CD4-positive, alpha-beta T cell treated with Interleukin-10 for 1 hour (primary cell): ENCODE measurements at regions not wholly inside any gene's neighbourhood (a gene's known extent, or its start where the extent isn't known, plus 50 kb on each side); places are given as distances from the start of the nearest gene placed in this dataset.
"Not testable (repeated sequence)": the region's sequence is repeated elsewhere in the genome, so short reads cannot be mapped to it uniquely, and the experiment has no call there.

ENCODE experiments used
- DNase-seq: peaks from one replicate; pipeline ENCODE4 v3.0.0-alpha.2; 2020

DNA sequence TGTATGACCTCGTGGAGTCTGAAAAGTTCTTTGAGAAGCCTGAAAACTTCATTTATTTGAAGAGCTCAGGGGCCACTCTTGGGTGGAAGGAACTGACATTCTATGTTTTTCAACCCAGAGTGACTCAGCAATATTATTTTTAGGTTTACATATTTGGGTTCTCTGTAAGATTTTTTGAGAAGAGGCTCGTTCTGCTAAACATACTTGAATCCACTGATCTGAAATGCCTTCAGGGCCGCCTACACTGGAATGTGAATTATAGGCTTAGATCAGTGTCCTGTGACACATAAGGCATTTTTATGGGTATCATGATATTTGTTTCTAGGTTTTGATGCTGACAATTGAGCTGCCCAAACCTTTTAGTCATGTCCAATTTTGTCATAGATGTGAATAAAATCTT, 86.2 kb downstream of the PSAT1 start:
- no peak for DNase-seq

DNA sequence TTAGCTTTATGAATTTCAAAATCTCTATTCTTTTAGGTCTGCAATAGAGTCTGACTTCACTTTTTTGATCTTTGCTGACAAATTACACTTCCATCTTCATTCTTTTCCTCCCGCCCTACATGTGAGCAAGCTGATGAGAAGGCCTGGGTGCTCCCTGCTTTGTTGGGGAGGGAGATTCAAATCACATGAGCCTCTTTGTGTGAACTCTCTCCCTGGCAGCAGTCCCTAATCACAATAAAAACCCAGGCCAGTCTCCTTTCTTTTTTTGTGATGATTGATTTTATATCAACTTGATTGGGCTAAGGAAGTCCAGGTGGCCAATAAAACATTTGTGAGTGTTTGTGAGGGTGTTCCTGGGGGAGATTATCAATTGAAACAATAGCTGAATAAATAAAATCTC, 89.4 kb downstream of the PSAT1 start:
- no peak for DNase-seq

DNA sequence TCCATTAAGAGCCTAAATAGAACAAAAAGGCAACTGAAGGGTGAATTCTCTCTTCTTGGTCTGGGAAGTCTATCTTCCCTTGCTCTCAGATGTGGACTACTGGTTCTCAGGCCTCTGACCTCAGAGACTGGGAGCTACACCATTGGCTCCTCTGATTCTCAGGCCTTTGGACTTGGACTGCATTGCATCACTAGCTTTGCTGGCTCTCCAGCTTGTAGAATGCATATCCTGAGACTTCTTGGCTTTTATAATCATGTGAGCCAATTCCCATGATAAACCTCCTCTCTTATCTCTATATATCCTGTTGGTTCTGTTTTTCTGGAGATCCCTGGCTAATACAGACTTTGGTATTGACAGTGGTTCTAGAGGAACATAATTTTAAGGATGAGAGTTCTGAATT, 89.8 kb downstream of the PSAT1 start:
- DNase-seq = no peak

DNA sequence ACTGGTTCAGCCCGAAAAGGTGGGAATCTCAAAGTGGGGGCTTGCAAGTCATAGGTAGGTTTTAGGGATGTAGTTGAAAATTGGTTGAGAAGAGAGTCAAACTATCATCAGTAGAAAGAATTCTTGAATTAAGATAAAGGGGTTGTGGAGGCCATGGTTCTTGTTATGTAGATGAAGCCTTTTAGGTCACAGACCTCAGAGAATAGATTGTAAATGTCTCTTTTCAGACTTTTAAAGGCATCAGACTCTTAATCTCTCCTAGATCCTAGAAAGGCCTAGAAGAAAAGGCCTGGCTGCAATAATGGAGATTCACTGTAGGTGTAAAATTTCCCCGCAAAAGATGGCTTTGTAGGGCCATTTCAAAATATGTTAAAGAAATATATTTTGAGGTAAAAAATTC, 96.4 kb downstream of the PSAT1 start:
- DNase-seq = no peak

DNA sequence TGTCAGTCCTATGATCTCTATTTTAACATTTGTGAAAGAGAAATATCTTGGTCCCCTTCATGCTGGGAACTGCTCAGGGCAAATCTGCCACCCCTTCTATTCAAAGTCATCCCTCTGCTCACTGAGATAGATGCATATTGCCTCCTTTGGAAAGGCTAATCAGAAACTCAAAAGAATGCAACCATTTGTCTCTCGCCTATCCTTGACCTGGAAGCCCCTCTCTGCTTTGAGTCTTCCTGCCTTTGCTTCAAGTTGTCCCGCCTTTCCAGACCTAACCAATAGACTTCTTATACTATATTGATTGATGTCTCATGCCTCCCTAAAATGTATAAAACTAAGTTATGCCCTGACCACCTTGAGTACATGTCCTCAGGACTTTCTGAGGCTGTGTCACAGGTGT, 97.0 kb downstream of the PSAT1 start:
- DNase-seq = no peak

DNA sequence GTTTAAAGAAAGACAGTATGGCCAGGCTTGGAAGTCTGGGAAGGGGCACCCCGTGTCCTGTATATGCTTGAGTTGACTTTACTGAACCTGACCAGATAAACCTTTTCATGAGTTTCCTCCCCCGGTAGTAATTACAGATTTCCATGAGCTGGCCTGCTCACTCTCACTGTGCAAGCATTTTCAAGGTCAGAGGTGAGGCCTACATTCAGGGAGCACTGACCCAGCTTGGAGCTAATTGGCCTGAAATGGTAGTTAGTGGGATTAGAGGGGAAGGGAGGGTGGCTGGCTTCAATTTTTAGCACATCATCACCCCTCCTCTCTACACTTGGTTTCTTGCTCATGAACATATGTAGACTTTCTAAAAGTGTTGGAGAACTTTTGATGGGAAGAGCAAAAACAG, 99.2 kb downstream of the PSAT1 start:
- no peak for DNase-seq

DNA sequence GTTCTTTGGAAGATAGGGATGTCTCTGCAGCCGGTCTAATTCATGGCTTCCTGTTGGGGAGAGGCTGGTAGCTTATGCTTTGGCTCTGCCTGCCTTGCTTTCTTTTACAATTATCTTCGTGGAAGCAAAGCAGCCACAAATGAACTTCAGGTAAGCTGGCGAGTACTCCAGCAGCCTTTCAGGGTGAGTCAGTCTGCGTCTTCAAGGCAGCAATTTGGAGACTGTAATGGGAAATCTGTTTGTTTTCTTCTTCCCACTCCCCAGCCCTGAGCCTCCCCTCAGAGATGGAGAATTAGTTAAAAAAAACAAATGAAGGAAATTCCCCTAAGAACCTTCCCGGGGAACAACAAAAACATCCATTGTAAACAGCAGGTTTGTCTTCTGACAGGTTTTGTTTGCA, 100.1 kb downstream of the PSAT1 start:
- DNase-seq = no peak

DNA sequence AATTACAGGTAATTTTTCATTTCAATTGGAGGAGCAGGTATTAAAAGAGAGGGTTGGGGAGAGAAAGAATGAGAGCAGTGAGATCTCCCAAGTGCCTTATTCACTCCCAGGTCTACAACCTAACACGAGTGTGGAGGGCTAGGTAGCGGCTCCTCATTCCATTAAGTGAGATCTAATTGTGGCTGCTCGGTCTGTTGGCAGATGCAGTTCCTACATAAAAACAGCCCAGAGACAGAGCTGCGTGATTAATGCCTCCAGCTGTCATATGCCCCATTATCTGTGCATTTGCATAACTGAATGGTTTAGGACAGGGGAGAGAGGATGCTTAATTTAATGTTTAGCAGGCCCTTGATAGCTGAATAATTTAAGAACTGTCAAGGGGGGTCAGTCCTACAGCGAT, 100.5 kb downstream of the PSAT1 start:
- no peak for DNase-seq

DNA sequence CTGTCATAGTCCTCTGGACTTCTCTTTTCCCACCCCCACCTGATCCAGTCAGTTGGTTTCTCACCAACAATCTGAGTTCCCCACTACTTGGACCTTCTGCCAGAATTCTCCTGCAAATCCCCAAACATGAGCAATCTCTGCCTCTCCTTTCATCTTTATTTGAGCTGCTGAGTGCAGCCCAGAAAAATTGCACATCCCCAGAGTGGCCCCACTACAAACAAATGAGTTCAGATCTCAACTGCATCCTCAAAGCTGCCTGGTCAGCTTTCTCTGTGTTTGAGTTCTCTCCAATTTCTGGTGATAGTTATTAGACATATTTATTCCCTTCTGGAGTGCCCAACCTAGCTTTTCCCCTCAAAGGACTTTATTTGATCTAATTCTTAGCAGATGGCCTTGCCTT, 102.2 kb downstream of the PSAT1 start:
- no peak for DNase-seq

DNA sequence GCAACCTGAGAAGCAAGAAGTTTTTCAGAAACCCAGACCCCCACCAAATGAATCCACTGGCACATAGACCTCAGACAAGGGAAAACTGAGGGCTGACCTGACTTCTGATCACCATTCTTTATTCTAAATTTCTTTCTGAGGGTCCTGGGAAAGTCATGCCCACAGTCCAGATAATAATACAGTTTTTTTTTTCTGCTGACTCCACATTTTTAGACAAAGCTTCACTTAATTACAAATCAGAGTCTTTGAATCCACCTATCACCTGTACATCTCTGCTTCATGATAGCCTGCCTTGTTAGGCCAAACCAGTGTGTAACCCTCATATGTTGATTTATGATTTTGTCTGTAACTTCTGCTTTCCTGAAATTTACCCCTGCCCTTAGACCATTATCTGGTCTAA, 103.6 kb downstream of the PSAT1 start:
- DNase-seq = no peak

DNA sequence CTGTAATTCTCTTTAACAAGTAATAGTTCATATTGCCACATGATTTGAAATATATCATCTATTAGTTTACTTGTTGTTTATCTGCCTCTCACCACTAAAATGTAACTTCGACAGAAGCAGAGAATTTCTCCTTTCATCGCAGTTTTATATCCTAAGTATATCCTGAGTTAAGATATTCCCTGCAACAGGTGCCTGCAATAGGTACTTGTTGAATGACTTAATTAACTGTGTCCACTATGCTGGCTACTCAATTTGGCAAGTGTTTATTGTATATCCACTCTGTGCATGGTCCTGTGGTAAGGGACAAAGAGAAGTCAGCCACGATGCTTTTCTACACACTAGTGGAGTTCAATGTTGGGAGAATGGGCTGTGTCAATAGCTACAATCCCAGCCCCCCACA, 108.5 kb downstream of the PSAT1 start:
- DNase-seq = no peak

DNA sequence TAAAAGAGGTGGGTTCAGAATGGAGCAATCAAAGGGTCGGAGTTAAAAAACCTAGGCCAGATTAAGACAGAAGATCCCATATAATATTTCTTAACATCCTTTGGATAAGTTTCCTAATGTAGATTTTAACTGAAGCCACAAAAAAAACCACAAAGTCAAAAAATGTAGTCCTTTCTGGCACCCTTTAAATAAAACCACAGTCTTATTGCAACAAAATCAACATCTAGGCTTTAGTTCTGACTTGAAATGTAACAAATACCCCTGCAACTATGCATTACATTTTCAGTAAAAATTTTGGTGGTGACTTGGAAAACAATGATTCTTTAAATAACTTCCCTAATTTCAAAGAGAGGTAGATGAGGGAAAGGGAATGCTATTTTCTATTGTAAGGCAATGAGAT, 109.2 kb downstream of the PSAT1 start:
- DNase-seq = no peak

DNA sequence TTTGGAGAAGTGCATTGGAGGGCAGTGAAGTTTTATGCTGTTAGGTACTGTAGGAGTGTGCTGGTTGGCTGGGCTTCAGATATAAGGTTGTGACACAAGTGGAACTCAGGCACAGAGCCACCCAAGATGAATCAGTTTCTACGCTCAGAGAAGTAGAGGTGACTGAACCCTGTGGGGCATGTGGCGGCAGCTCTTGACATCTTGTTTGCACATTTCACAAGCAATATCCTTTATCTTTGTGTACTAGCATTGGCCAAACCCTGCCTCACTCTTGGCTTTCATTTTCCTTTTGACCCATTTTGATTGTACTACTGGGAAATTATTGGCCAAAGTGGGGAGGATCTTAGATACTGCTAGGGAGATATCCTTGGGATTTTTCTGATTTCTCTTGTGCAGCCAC, 110.0 kb downstream of the PSAT1 start:
- DNase-seq = no peak

DNA sequence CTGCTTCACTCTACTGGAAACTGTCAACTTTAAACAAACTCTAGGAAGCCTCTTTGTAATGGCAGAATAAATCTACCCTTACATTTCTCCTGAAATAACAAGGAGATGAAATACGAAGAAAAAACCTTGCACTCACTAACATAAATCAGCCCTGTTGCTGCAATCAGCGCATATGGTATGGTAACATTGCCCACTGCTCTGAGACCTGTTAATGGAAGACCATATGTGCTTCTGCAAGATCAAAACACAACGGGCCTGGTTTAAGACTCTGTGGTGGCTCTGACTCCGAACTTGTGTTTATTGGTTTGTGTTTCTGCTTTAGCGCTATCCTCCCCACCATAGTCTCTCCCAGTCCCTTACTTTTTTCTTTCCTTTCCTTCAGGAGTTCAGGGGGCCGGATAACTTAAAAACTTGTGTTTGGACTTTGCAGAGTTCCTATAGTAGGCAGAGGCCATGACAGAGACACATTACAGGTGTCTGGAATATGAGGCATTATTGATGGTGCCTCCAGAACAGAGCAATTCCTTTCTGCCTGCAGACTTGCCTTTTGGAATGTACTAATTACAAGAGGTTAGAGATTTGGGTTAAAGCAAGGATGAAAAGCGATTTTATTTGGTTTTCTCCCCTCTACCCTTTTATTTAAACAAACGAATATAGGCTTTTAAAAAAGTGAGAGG, 110.8 kb downstream of the PSAT1 start:
- no peak for DNase-seq

DNA sequence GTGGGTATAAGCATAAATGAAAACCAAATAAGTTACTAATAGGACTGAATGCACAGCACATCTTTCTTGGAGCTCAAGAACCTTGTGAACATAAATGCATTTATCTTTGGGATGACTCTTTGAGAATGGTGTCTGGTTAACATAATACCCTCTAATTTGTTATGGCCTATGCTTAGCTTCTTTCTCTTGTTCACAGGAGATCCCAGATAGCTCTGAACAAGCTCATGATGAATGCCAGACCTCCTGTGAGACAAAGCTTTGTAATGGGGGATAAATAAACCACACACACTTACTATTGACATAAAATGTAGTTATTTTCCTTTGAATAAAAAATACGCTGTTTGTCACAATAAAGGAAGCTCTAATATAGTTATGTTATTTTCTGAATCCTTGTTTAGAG, 111.5 kb downstream of the PSAT1 start:
- no peak for DNase-seq

DNA sequence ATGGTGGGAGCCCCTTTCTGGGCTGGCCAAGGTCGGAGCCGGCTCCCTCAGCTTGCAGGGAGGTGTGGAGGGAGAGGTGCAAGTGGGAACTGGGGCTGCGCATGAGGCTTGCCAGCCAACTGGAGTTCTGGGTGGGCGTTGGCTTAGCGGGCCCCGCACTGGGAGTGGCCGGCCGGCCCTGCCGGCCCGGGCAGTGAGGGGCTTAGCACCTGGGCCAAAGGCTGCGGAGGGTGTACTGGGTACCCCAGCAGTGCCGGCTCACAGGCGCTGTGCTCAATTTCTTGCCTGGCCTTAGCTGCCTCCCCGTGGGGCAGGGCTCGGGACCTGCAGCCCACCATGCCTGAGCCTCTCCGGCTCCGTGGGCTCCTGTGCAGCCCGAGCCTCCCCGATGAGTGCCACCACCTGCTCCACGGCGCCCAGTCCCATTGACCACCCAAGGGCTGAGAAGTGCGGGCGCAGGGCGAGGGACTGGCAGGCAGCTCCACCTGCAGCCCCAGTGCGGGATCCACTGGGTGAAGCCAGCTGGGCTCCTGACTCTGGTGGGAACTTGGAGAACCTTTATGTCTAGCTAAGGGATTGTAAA, 113.1 kb downstream of the PSAT1 start:
- DNase-seq = not testable (repeated sequence)

DNA sequence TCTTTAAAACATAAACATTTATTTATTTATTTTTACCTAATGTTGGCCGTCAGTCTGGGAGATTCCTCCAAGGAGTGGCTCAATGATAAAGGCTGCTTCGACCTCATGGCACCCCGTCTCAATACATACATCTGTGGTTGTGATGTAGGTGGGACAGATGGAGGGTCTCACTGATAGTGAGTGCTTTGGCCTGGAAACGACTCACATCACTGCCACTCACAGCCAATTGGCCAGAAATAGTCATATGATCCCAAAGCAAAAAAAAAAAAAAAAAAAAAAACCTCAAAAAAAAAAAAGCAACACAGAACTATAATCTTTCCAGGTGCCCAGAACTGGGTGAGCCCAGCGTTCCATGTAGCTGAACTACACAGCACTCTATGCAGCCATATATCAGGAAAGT, 125.4 kb downstream of the PSAT1 start:
- no peak for DNase-seq

DNA sequence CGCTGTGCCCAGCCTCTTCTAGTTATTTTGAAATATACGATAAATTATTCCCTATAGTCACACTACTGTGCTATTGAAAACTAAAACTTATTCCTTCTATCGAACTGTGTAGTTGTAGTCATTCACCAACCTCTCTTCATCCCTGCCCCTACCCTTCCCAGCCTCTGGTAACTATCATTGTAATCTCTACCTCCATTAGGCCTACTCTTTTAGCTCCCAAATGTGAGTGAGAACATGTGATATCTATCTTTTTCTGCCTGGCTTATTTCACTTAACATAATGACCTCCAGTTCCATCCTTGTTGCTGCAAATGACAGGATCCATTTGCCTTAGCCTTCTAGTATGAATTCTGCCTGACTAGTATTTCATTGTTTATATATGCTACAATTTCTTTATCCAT, 127.4 kb downstream of the PSAT1 start:
- DNase-seq = no peak

DNA sequence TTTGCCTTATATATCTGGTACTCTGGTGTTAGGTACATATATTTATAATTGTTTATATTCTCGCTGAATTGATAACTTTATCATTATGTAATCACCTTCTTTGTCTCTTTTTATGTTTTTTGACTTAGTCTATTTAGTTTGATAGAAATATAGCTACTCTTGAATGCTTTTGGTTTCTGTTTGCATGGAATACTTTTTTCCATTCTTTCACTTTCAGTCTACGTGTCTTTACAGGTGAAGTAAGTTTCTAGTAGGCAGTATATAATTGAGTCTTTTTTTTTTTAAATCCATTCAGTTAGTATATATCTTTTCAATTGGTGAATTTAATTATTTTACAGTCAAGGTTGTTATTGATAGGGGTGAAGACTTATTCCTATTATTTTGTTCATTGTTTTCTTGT, 131.7 kb downstream of the PSAT1 start:
- DNase-seq = no peak

DNA sequence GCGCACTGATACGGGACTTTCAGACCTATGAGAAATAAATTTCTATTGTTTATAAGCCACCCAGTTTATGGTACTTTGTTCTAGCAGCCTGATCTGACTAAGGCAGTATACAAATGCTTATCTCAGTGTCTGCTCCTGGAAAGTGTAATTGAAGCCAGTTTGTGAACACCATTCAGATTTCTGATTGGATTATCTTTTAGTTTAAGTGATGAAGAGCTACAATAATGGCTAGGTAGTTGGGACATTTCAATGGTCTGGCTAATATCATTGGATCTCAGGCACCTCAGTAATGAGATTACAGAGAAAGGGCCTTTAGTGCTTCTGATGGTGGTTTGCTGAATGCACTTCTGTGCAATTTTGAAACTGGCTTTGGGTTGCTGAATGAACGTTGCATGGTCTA, 133.5 kb downstream of the PSAT1 start:
- DNase-seq = no peak

DNA sequence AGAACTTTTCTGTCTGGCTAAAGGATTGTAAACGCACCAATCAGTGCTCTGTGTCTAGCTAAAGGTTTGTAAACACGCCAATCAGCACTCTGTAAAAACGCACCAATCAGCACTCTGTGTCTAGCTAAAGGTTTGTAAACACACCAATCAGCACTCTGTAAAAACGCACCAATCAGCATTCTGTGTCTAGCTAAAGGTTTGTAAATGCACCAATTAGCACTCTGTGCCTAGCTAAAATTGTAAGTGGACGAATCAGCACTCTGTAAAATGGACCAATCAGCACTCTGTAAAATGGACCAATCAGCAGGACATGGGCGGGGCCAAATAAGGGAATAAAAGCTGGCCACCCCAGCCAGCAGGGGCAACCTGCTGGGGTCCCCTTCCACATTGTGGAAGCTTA, 134.1 kb downstream of the PSAT1 start:
- DNase-seq = not testable (repeated sequence)

DNA sequence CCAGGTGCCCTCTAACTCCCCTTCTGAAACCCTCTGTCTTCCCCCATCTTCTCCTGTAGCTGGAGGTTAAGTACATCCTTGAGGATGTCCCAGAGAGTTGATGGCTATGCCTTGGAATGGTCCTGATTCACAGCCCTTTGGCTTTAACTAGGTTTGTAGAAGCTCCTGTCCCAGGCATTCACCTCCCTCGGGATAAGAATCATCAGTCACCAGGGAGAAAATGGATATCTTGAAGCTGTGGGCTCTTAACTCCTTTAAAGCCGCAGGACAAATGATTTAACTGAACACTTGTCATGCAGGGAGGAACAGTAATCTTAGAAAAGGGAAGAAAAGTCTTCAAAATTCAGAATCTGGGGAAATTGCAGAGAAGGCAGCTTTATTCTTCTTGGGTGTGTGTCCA, 139.9 kb downstream of the PSAT1 start:
- DNase-seq = no peak

DNA sequence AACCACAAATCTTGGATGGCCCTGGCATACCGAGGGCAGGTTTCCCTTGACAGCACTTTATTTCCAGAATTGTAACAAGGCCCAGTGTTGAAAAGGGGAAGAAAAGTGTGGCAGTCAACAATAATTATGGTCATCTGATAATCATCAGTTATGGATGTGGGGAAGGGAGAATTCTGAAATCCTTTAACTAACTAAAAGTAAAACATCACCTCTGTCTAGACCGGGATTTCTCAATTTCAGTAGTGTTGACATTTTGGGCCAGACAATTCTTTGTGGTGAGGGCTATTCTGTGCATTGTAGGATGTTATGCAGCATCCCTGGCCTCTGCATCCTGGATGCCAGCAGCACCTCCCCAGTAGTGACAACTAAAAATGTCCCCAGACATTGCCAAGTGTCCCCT, 140.4 kb downstream of the PSAT1 start:
- DNase-seq = no peak

DNA sequence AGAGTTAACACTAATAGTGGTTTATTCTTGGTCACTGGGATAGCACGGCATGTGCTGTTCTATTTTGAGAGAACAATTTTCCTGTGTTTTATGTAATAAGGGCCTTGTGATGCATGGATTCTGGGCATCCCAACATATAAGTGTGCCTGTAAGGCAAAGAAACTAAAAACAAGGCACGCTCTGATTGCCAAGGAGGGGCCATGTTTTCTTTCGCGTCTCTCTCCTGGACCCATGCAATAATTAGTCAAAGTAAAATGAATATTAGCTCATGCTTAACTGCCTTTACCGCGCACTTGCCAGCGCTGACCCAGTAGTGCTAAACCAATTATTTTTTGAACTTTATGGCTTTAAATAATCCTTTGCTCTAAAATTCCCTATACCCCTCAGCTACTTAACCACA, 140.9 kb downstream of the PSAT1 start:
- DNase-seq = no peak

DNA sequence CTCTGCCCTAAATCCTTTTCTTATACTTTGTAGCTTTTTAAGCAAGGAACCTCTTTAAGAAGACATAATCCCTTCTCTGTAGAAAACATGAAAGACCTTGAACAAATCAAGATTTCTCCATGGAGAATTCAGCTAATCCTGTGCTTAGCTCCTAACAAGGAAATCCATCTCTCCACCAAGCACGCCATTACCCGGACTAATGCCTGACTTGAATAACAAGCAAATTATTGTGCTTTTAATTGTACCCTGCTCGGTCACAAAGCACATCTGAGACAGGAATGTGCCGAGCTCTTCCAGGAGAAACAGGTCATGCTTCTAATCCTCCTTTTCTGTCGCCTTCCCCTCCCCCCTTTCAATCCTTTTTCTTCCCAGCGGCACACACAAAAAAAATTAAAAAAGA, 141.3 kb downstream of the PSAT1 start:
- no peak for DNase-seq
